ENCODE measurements at regions not wholly inside any gene's neighbourhood (a gene's known extent, or its start where the extent isn't known, plus 50 kb on each side); places are given as distances from the start of the nearest gene placed in this dataset.
"Not testable (repeated sequence)": the region's sequence is repeated elsewhere in the genome, so short reads cannot be mapped to it uniquely, and the experiment has no call there.

GRCh38 chr3:66858656-66859381 lies 139.3 kb upstream of the KBTBD8 start:
- DNase-seq, result no peak

GRCh38 chr3:66860771-66861170 lies 137.3 kb upstream of the KBTBD8 start:
- no peak for DNase-seq

GRCh38 chr3:66863205-66864111 lies 134.6 kb upstream of the KBTBD8 start:
- no peak for DNase-seq

DNA sequence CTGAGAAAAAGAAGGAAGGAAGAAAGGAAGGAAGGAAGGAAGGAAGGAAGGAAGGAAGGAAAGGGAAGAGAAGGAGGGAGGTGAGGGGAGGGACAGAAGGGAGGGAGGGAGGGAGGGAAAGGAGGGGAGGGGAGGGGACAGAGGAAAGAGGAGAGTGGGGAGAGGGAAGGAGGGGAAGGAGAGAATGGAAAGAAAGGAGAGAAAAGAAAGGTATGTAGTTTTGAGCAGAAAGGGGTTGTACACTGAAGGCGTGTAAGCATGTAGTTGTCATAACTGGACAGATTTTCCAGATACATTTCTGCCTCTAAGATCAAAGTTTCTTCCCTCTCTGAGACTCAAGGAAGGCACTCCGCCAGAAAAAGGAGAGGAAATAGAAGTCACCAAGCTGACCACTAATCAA lies 113.4 kb upstream of the KBTBD8 start:
- DNase-seq, result no peak

- no peak for DNase-seq
Observed at GRCh38 chr3:66885326-66886000, 112.6 kb upstream of the KBTBD8 start.

DNA sequence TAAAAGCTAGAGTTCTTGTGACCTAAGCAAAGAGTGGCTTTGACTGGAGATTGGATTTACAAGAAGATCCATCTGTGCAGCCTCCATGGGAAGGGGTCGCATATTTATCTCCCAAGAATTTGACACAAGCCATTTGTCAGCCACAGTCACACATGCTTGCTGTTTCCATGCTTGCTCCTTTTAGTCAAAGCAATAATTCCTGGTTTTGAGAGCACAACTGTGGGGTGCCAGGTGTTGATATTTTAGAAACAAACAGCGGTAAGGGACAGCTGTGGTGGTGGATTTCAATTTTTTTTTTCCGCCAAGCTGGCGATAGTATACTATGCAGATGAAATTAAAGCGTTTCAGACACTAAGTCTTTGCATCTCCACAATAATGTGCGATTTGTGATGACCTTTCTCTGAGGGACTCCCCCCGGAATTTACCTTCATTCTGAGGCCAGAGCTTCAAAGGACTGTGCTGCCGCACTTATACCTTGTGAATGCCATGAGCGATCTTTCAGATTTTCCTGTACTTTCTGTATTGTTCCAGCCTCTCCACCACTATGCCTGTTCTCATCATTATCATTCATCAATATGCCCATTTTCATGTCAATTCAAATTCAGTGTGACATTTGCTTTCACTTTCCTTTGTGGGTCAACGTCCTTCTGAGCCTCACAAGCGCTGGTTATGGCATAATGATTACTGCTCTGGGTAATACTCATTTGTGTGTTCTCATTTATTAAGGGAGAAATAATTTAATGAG lies 108.2 kb upstream of the KBTBD8 start:
- no peak for DNase-seq

GRCh38 chr3:66898155-66898554 lies 100.0 kb upstream of the KBTBD8 start:
- no peak for DNase-seq

GRCh38 chr3:66904336-66904735 lies 93.8 kb upstream of the KBTBD8 start:
- no peak for DNase-seq

- DNase-seq, result no peak
Observed at GRCh38 chr3:66904831-66905493, 93.1 kb upstream of the KBTBD8 start.

GRCh38 chr3:66907136-66907535 lies 91.0 kb upstream of the KBTBD8 start:
- no peak for DNase-seq

DNA sequence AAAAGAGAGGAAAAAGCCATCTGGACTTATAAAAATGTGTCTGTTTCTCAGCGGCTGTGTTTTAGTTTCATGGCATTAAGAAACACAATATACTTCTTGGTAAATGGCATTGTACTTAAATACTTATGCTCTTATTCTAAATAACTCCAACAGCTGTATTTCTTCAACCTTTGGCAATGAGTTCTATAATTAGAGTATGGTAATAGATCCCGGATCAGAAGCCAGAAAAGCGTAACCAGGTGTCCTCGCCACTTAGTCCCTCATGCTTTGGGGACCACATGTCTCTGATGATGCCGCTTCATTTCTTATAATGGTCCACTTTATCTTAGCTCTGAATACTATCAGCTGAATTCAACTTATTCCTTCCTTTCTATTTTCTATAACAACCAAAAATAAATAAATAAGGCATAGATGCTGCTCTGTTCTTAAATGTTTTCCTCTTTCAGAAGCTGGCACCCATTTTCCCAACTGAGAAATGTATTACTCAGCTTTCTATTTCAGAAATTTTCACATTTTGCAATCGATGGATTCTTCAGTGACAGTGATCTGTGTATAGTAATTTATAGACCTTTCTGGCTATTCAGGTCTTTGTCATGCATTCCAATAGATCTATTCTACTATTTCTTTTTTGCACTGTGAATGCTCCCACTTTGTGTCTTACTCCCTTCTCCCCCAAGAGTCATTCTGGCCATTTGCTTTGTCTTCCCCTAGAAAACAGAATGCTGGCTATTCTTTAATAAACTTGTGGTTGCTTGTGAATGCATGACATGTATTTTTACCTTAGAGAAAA lies 87.6 kb upstream of the KBTBD8 start:
- no peak for DNase-seq

DNA sequence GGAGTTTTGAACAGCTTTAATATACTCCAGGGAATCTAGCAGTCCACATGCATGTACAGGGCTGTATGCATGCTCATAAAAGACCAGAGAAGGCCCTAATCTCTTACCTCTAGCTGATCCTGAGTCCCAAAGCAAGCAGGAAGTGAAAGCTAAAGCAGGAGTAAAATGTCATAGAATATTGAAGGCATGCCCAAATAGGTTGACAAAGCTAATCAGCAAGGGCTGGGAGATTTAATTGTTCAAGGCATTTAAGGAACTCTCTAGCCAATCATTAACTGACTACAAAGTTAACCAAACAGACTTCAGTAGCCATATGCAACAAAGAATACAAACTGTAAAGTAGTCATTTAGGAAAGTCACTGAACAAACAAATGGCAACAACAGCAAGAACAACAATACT lies 85.8 kb upstream of the KBTBD8 start:
- no peak for DNase-seq

GRCh38 chr3:66922058-66922457 lies 76.0 kb upstream of the KBTBD8 start:
- DNase-seq, result no peak

DNA sequence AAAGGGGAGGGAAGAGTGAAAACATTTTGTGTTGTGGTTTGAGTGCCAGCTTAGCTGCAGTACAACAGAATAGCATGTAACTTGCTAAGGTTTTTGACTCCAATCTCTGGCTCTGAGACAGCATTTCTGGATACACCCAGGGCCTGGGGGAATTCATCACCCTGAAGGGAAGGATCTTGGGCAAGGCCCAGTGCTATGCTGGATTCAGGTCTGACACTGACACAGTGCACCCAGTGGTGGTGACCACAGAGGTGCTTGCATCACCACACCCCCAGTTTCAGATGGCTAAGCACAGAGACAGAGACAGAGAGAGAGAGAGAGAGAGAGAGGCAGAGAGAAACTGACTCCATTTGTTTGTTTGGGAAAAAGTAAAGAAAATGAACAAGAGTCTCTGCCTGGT lies 74.1 kb upstream of the KBTBD8 start:
- DNase-seq, result no peak

- DNase-seq, result no peak
Observed at GRCh38 chr3:66928252-66928651, 69.9 kb upstream of the KBTBD8 start.

GRCh38 chr3:66931291-66931690 lies 66.8 kb upstream of the KBTBD8 start:
- DNase-seq, result no peak

GRCh38 chr3:66931699-66932098 lies 66.4 kb upstream of the KBTBD8 start:
- no peak for DNase-seq

DNA sequence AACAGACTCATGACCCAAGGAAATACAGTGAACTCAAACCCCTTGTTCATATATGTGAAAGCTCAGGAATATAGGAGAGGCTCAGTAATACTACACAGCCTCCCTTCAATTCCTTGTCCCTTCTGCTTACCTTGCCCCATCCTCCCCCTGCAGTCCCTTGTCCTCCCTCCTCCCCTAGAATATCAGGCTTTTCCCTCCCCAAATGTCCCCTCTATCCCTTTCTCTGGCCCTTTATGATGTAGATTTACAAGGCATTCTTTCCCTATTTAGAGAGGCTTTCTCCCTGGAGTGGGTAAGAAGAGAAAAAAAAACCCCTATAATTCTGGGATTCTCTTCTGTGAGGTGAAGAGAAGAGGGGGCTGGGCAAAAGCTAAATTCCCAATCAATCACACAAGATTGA lies 64.9 kb upstream of the KBTBD8 start:
- no peak for DNase-seq

DNA sequence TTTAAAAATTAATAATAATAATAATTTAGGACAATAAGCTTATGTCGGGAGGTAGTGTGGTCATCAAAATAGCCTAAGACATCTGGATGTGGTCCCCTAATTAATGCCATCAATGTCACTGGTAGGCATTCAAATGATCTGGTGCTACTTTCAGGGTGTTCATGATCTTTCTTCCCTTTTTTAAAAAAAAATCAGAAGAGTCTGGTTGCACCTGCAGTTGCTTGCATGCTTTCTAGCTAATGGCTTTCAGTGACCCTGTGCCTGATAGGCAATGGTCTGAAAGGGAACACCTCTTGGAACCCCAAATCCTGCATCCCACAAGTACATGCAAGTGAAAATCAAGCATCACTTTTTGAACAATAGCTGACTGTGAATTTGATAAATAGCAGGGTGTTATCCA lies 64.1 kb upstream of the KBTBD8 start:
- DNase-seq, result no peak

- DNase-seq, result no peak
Observed at GRCh38 chr3:66934725-66935124, 63.4 kb upstream of the KBTBD8 start.

DNA sequence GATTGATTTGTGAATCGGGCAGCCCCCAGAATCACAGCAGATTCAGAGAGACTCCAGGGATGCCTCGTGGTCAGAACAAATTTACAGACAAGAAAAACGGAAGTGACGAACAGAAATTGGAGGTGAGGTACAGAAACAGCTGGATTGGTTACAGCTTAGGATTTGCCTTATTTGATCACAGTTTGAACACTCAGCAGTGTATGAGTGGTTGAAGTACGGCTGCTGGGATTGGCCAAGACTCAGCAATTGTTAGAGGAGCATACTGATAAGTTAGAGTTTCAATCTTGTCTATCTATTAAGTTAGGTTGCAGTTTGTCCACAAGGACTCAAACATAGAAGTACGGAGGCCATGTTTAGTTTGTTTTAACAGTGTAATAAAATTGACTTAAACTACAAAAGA lies 61.1 kb upstream of the KBTBD8 start:
- DNase-seq, result not testable (repeated sequence)
